Thyroid gland (tissue), 4 donors: ENCODE measurements at regions not wholly inside any gene's neighbourhood (a gene's known extent, or its start where the extent isn't known, plus 50 kb on each side); places are given as distances from the start of the nearest gene placed in this dataset.

Source experiments
- DNase-seq, 2 donors: peaks; one replicate each; pipeline ENCODE4 v3.0.0-alpha.2; 2019
- H3K27ac ChIP-seq, 3 donors: fragments of 200-600 bp; sonication (generic); 1 replicate in 2 of 3; 2 replicates in 1 of 3; pipeline ENCODE4 v1.5.1; 2016 to 2019; ENCODE audit warnings: mild to moderate bottlenecking in 1 of 3, moderate library complexity in 1 of 3
- H3K27me3 ChIP-seq: fragments of 200-600 bp; sonication (generic); one replicate; pipeline ENCODE4 v1.5.1; 2019
- H3K36me3 ChIP-seq, 2 donors: fragments of 200-600 bp; sonication (generic); one replicate each; pipeline ENCODE4 v1.5.1; 2016 to 2019
- H3K4me1 ChIP-seq, 2 donors: fragments of 200-600 bp; sonication (generic); one replicate each; pipeline ENCODE4 v1.5.1; 2017 to 2019
- H3K4me3 ChIP-seq, 3 donors: fragments of 200-600 bp; sonication (generic); replicated peaks in 1 of 3; 1 replicate in 2 of 3; 2 replicates in 1 of 3; pipeline ENCODE4 v1.5.1; 2016; ENCODE audit warnings: mild to moderate bottlenecking in 1 of 3
- H3K9me3 ChIP-seq: fragments of 200-600 bp; sonication (generic); one replicate; pipeline ENCODE4 v1.5.1; 2017
- POLR2A ChIP-seq, 2 donors: fragments of 450-650 bp; IDR thresholded peaks; one replicate each; pipeline ENCODE4 v1.6.1; 2017; ENCODE audit warnings: antibody characterized with exemption in 2 of 2, mild to moderate bottlenecking in 2 of 2, moderate library complexity in 1 of 2
- WGBS, 2 donors: methylation state at CpG; one replicate each; pipeline ENCODE4 v1.1.5; 2017; 5-methylcytosine and 5-hydroxymethylcytosine counted together
- intact Hi-C: fragments of 100-400 bp; cut with DNase I; formaldehyde crosslinking; loops from one replicate; pipeline ENCODE4 v1.15.1; 2023
- TF ChIP-seq, protein P1 (sequence below), 6 experiments: fragments of 200-600 bp in 3 of 6; fragments of 450-650 bp in 3 of 6; sonication (generic) in 3 of 6; IDR thresholded peaks; one replicate each; pipeline ENCODE4 v1.5.1; 2016 to 2019; ENCODE audit warnings: antibody characterized with exemption in 6 of 6, mild to moderate bottlenecking in 2 of 6, inconsistent platforms in 1 of 6, moderate library complexity in 1 of 6

DNA sequence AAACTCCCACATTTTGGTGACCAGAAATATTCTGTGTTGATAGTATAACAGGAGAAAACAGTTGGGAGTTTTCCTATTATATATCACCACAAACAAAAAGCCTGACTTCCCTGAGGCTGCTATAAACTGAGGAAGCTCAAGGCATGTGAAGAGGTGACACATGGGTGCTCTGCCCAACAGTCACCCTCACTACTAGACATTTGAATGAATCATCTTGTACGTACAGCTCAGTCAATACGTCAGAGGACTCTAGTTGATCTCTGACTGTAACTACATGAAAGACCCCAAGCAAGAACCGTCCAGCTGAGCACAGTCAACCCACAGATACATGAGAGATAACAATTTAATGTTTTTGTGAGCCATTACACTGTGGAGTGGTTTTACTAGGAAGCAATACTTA lies 338.3 kb upstream of the ATP11B start:
- no peak for TF ChIP-seq POLR2A (IDR thresholded peaks at IDR 0.05)
- TF ChIP-seq, protein P1, sequence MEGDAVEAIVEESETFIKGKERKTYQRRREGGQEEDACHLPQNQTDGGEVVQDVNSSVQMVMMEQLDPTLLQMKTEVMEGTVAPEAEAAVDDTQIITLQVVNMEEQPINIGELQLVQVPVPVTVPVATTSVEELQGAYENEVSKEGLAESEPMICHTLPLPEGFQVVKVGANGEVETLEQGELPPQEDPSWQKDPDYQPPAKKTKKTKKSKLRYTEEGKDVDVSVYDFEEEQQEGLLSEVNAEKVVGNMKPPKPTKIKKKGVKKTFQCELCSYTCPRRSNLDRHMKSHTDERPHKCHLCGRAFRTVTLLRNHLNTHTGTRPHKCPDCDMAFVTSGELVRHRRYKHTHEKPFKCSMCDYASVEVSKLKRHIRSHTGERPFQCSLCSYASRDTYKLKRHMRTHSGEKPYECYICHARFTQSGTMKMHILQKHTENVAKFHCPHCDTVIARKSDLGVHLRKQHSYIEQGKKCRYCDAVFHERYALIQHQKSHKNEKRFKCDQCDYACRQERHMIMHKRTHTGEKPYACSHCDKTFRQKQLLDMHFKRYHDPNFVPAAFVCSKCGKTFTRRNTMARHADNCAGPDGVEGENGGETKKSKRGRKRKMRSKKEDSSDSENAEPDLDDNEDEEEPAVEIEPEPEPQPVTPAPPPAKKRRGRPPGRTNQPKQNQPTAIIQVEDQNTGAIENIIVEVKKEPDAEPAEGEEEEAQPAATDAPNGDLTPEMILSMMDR (IDR thresholded peaks at IDR 0.05), result no peak
- no peaks in the 10 kb centered on the region for H3K36me3 ChIP-seq
- DNase-seq, result no peak
- no peaks in the 10 kb centered on the region for H3K27me3 ChIP-seq
- no peak overlapping the region for H3K4me3 ChIP-seq
- H3K27ac ChIP-seq, result no peak overlapping the region
- intact Hi-C loops, result no loop called here
- 85 to 88% methylated on average over 3 of the region's 3 CpGs for WGBS, 2 donors
- no peaks in the 10 kb centered on the region for H3K4me1 ChIP-seq
- H3K9me3 ChIP-seq, result no peaks in the 10 kb centered on the region

DNA sequence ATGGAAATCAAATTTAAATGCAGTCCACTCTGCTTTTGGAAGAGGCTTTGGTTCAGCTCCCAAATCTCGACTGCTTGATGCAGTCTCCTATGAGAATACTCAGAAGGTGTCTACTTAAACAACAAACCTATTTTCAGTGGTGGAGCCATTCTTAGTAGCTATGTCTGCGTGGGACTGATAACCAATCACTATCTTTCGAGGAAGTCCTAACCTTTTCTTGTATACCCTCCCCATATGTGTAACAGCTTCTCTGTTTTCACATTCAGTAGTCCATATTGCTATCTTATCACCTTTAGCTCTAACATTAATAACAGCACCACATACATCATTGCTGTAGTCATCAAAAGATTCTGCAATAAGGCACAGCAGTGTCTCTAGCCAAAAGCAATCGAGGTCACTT lies 333.0 kb upstream of the ATP11B start:
- 84% methylated on average over 4 of the region's 4 CpGs for WGBS, 2 donors
- TF ChIP-seq POLR2A (IDR thresholded peaks at IDR 0.05), result no peak
- TF ChIP-seq, protein P1 (IDR thresholded peaks at IDR 0.05), result no peak
- Histone ChIP-seq H3K27ac (no peak overlapping the region), H3K27me3 (no peaks in the 10 kb centered on the region), H3K9me3 (no peaks in the 10 kb centered on the region), H3K36me3 (no peaks in the 10 kb centered on the region), H3K4me3 (no peak overlapping the region), H3K4me1 (no peaks in the 10 kb centered on the region)
- no peak for DNase-seq
- intact Hi-C loops, result no loop called here

DNA sequence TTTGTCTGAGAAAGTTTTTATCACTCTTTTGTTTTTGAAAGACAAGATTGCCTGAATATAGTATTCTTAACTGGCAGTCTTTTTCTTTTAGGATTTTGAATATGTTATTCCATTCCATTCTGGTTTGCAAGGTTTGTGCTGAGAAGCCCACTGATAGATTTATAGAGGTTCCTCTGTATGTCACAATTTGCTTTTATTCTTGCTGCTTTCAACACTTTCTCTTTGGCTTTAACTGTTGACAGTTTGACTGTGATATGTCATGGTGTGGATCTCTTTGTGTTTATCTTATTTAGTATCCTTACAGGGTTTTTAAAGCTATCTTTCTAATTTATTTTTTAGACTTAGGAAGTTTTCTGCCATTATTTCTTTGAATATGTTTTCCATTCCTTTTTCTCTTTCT lies 331.2 kb upstream of the ATP11B start:
- intact Hi-C loops, result no loop called here
- Histone ChIP-seq H3K4me3 (no peak overlapping the region), H3K9me3 (no peaks in the 10 kb centered on the region), H3K27me3 (no peaks in the 10 kb centered on the region), H3K27ac (no peak overlapping the region), H3K36me3 (no peaks in the 10 kb centered on the region), H3K4me1 (no peaks in the 10 kb centered on the region)
- DNase-seq, result no peak
- TF ChIP-seq POLR2A (IDR thresholded peaks at IDR 0.05), result no peak
- TF ChIP-seq, protein P1 (IDR thresholded peaks at IDR 0.05), result no peak

DNA sequence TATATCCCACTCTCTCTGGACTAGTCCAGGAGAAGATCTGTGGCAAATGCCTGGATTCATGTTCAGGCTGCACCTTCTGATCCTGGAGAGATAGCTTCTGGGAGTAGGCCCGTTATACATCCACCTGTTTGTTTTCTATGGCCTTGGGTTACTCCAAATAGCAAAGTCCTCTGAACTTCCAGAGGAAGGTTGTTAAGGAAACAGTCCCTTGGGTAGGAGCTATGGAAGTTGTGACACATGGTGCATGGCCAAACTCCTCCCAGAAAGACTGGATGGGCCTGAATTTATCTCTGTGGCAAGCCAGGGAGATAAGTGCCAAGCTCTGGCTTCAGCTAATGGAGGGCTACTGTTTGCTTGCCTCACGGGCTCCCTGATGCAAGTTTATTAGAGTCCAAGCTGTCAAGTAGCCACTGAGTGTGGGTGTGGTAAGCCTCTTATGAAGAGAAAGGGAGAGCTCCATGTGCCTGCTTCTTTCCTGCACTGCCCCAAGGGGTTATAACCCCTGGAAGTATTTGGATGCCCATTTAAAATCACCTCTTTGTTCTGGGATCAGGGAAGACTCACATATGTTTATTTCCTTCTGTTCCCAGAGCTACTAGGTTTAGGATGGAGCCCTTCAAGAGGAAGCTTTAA lies 328.7 kb upstream of the ATP11B start:
- no peak overlapping the region for H3K27ac ChIP-seq

DNA sequence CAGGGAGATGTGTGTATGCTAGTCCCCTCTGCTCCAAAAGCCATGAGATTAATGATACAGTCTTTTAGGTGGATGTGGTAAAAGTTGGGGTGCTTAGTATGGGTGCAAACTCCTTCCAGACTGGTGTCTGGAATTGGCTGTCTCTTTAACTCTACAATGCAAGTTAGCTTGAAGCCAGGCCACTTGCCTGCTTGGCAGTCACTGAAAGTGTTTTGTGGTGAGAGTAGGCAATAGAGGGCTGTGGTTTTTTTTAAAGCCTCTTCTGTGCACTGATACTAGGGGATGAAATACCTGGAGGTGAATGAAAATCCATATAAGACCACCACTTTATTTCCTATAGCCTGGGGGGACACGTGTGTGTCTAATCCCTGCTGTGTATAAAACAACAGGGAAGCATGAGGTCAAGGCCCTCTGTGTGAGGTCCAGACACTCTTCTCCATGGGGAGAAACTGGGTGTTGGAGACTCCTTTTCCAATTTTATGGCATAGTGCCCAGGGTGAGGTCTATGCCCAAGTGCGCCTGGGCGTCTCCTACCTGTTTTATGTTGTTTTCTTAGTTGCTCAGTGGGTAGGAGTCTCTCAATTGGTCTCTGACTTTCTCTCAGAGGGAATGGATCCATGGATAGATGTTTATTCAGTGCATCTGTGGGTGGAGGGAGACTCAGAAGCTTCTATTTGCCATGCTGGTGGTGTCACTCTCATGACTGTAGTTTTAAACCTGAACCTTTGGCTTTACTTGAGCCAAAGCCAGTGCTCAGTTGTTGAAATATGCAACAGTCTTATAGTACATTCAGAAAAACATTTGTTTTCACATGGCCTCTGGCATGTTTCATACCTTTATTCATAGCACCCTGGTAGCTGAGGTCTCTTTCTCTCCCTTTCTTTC lies 327.8 kb upstream of the ATP11B start:
- intact Hi-C loops, result no loop called here
- H3K4me1 ChIP-seq, result no peaks in the 10 kb centered on the region
- no peaks in the 10 kb centered on the region for H3K9me3 ChIP-seq
- H3K4me3 ChIP-seq, result no peak overlapping the region
- H3K27ac ChIP-seq, result no peak overlapping the region
- TF ChIP-seq, protein P1 (IDR thresholded peaks at IDR 0.05), result no peak
- no peak for TF ChIP-seq POLR2A (IDR thresholded peaks at IDR 0.05)
- no peaks in the 10 kb centered on the region for H3K36me3 ChIP-seq
- WGBS, 2 donors, result 33 to 38% methylated on average over 3 of the region's 3 CpGs
- peak in 1 of 2 donors; percentile 6 for DNase-seq
- H3K27me3 ChIP-seq, result no peaks in the 10 kb centered on the region

More for the DNA sequence above, 328.7 kb upstream of the ATP11B start:
- Histone ChIP-seq H3K4me3 (no peak overlapping the region), H3K4me1 (no peaks in the 10 kb centered on the region), H3K9me3 (no peaks in the 10 kb centered on the region), H3K36me3 (no peaks in the 10 kb centered on the region), H3K27me3 (no peaks in the 10 kb centered on the region)
- DNase-seq, result no peak
- TF ChIP-seq POLR2A (IDR thresholded peaks at IDR 0.05), result no peak
- intact Hi-C loops, result no loop called here
- 73 to 78% methylated on average over 2 of the region's 2 CpGs for WGBS, 2 donors
